Right lobe of liver (tissue), 6 donors: ENCODE measurements at regions not wholly inside any gene's neighbourhood (a gene's known extent, or its start where the extent isn't known, plus 50 kb on each side); places are given as distances from the start of the nearest gene placed in this dataset.

Source experiments
- ATAC-seq, 4 donors: fragments of 200-7000 bp; cut with Tn5 transposase; one replicate each; pipeline ENCODE4 v1.9.1; 2020; ENCODE audit warnings: mild to moderate bottlenecking in 4 of 4, moderate library complexity in 4 of 4
- DNase-seq, 3 donors: peaks; one replicate each; pipeline ENCODE4 v3.0.0-alpha.2; 2020
- H3K27ac ChIP-seq, 3 donors: fragments of 200-600 bp; one replicate each; pipeline ENCODE4 v1.8.0; 2022
- H3K27me3 ChIP-seq, 2 donors: fragments of 200-600 bp; one replicate each; pipeline ENCODE4 v1.8.0; 2022
- H3K36me3 ChIP-seq, 4 donors: fragments of 200-600 bp; sonication (generic) in 1 of 4; one replicate each; pipeline versions ENCODE4 v1.5.1 to v1.8.0; 2017 to 2022; ENCODE audit warnings: control low read depth in 1 of 4
- H3K4me1 ChIP-seq, 4 donors: fragments of 200-600 bp; sonication (generic) in 1 of 4; one replicate each; pipeline versions ENCODE4 v1.5.1 to v1.8.0; 2017 to 2022; ENCODE audit warnings: control low read depth in 1 of 4
- H3K4me3 ChIP-seq, 3 donors: fragments of 200-600 bp; one replicate each; pipeline ENCODE4 v1.8.0; 2022
- H3K9me3 ChIP-seq, 4 donors: fragments of 200-600 bp; sonication (generic) in 1 of 4; one replicate each; pipeline versions ENCODE4 v1.5.1 to v1.8.0; 2017 to 2022; ENCODE audit warnings: control low read depth in 1 of 4
- CTCF ChIP-seq, 4 donors: fragments of 200-600 bp in 3 of 4; fragments of 450-650 bp in 1 of 4; IDR thresholded peaks; one replicate each; pipeline versions ENCODE4 v1.5.1 to v1.8.0; 2016 to 2022; ENCODE audit warnings: antibody characterized with exemption in 4 of 4, mild to moderate bottlenecking in 2 of 4
- POLR2A ChIP-seq: fragments of 450-650 bp; IDR thresholded peaks from one replicate; pipeline ENCODE4 v1.6.1; 2017; ENCODE audit warnings: antibody characterized with exemption, mild to moderate bottlenecking
- WGBS: methylation state at CpG from one replicate; pipeline ENCODE4 v1.1.6; 2018; ENCODE audit warnings: low coverage, low lambda C conversion rate; ENCODE audit not compliant: insufficient coverage; ENCODE audit errors: missing lambda C conversion rate; 5-methylcytosine and 5-hydroxymethylcytosine counted together
- intact Hi-C, 2 donors: fragments of 100-400 bp; cut with DNase I; formaldehyde crosslinking; loops; one replicate each; pipeline versions ENCODE4 v1.11.2 to v1.14.1; 2022
- donor health status: DM: no; HTN: yes; CAD: no.
- donor health status: DM: no; HTN: no; CAD: no.
- donor health status: DM: no; HTN: no; CAD: no.
- donor health status: DM: no; HTN: yes; CAD: no.
- donor health status: DM: no; HTN: yes; CAD: no.

GRCh38 chr20:40891351-40891750 lies 137.3 kb upstream of the TOP1 start:
- Histone ChIP-seq H3K4me3 (no peak overlapping the region), H3K27me3 (no peaks in the 10 kb centered on the region), H3K36me3 (no peaks in the 10 kb centered on the region), H3K4me1 (no peaks in the 10 kb centered on the region), H3K27ac (no peak overlapping the region), H3K9me3 (no peaks in the 10 kb centered on the region)
- ATAC-seq (peak in 1 of 4 donors; percentile 48), DNase-seq (no peak)
- TF ChIP-seq CTCF (IDR thresholded peaks at IDR 0.05) = no peak
- no peak for TF ChIP-seq POLR2A
- intact Hi-C loops = no loop called here

- Histone ChIP-seq H3K4me1 (no peaks in the 10 kb centered on the region), H3K27ac (no peak overlapping the region), H3K27me3 (no peaks in the 10 kb centered on the region), H3K36me3 (no peaks in the 10 kb centered on the region), H3K9me3 (no peaks in the 10 kb centered on the region), H3K4me3 (no peak overlapping the region)
- intact Hi-C loops = no loop called here
- DNase-seq (peak in 1 of 3 donors; percentile 29), ATAC-seq (peak in 1 of 4 donors; percentile 41)
- 22% methylated on average over 2 of the region's 2 CpGs for WGBS
- TF ChIP-seq POLR2A (no peak), CTCF (IDR thresholded peaks at IDR 0.05) (no peak)
Measured at GRCh38 chr20:40892642-40893041, 136.0 kb upstream of the TOP1 start.

- H3K27ac ChIP-seq = no peak overlapping the region
- no peaks in the 10 kb centered on the region for H3K36me3 ChIP-seq
- H3K4me1 ChIP-seq = no peaks in the 10 kb centered on the region
- H3K4me3 ChIP-seq = no peak overlapping the region
- TF ChIP-seq CTCF (IDR thresholded peaks at IDR 0.05) (no peak), POLR2A (no peak)
- DNase-seq = peak in 2 of 3 donors; percentile 33 to 67
- no peaks in the 10 kb centered on the region for H3K9me3 ChIP-seq
- intact Hi-C loops = no loop called here
- no peaks in the 10 kb centered on the region for H3K27me3 ChIP-seq
- whole genome bisulfite sequencing = 11% methylated on average over 1 of the region's 1 CpG
- peak; percentile 89 to 95 (median 92) for ATAC-seq
Measured at GRCh38 chr20:40893610-40894236, 134.9 kb upstream of the TOP1 start.

- Histone ChIP-seq H3K36me3 (no peaks in the 10 kb centered on the region), H3K4me3 (no peak overlapping the region), H3K4me1 (no peaks in the 10 kb centered on the region), H3K27ac (no peak overlapping the region), H3K27me3 (no peaks in the 10 kb centered on the region), H3K9me3 (no peaks in the 10 kb centered on the region)
- DNase-seq (no peak), ATAC-seq (no peak)
- 33% methylated on average over 1 of the region's 1 CpG for WGBS
- TF ChIP-seq POLR2A = no peak
- TF ChIP-seq CTCF (IDR thresholded peaks at IDR 0.05) = no peak
- intact Hi-C loops = no loop called here
Measured at GRCh38 chr20:40894237-40894630, 134.4 kb upstream of the TOP1 start.

GRCh38 chr20:40895182-40895581 lies 133.4 kb upstream of the TOP1 start:
- Histone ChIP-seq H3K27me3 (no peaks in the 10 kb centered on the region), H3K9me3 (no peaks in the 10 kb centered on the region), H3K36me3 (no peaks in the 10 kb centered on the region), H3K27ac (no peak overlapping the region), H3K4me1 (no peaks in the 10 kb centered on the region), H3K4me3 (no peak overlapping the region)
- no peak for TF ChIP-seq POLR2A
- no peak for TF ChIP-seq CTCF (IDR thresholded peaks at IDR 0.05)
- ATAC-seq = no peak
- no peak for DNase-seq
- WGBS = 57% methylated on average over 1 of the region's 3 CpGs
- intact Hi-C loops = no loop called here
